Peyer's patch (tissue), 4 donors: ENCODE measurements at regions not wholly inside any gene's neighbourhood (a gene's known extent, or its start where the extent isn't known, plus 50 kb on each side); places are given as distances from the start of the nearest gene placed in this dataset.

Experiments used
- POLR2A ChIP-seq, 2 donors: fragments of 450-650 bp; IDR thresholded peaks; one replicate each; pipeline ENCODE4 v1.5.1; 2017; ENCODE audit warnings: antibody characterized with exemption in 2 of 2, mild to moderate bottlenecking in 2 of 2, moderate library complexity in 2 of 2
- TF ChIP-seq, protein P1 (sequence below), 6 experiments: fragments of 450-650 bp in 4 of 6; fragments of 200-600 bp in 2 of 6; sonication (generic) in 1 of 6; IDR thresholded peaks; one replicate each; pipeline ENCODE4 v1.5.1; 2017 to 2019; ENCODE audit warnings: antibody characterized with exemption in 6 of 6, mild to moderate bottlenecking in 3 of 6, moderate library complexity in 1 of 6

- TF ChIP-seq, protein P1, sequence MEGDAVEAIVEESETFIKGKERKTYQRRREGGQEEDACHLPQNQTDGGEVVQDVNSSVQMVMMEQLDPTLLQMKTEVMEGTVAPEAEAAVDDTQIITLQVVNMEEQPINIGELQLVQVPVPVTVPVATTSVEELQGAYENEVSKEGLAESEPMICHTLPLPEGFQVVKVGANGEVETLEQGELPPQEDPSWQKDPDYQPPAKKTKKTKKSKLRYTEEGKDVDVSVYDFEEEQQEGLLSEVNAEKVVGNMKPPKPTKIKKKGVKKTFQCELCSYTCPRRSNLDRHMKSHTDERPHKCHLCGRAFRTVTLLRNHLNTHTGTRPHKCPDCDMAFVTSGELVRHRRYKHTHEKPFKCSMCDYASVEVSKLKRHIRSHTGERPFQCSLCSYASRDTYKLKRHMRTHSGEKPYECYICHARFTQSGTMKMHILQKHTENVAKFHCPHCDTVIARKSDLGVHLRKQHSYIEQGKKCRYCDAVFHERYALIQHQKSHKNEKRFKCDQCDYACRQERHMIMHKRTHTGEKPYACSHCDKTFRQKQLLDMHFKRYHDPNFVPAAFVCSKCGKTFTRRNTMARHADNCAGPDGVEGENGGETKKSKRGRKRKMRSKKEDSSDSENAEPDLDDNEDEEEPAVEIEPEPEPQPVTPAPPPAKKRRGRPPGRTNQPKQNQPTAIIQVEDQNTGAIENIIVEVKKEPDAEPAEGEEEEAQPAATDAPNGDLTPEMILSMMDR (IDR thresholded peaks at IDR 0.05): no peak
- no peak for TF ChIP-seq POLR2A (IDR thresholded peaks at IDR 0.05)
Measured at GRCh38 chr9:32015795-32016194, 368.6 kb upstream of the ACO1 start.
